ENCODE measurements at regions not wholly inside any gene's neighbourhood (a gene's known extent, or its start where the extent isn't known, plus 50 kb on each side); places are given as distances from the start of the nearest gene placed in this dataset.

GRCh38 chr10:61825001-61825400 is 76.5 kb upstream of the ARID5B start:
- intact Hi-C loops (cut with DNase I), result no loop called here
- H3K4me1 ChIP-seq, result no peaks in the 10 kb centered on the region
- no peak for TF ChIP-seq CTCF (IDR thresholded peaks at IDR 0.05)

GRCh38 chr10:61825628-61826027 is 75.9 kb upstream of the ARID5B start:
- Histone ChIP-seq H3K4me3 (no peak overlapping the region), H3K27ac (no peak overlapping the region), H3K27me3 (no peaks in the 10 kb centered on the region), H3K4me1 (no peaks in the 10 kb centered on the region), H3K9me3 (no peaks in the 10 kb centered on the region), H3K36me3 (no peaks in the 10 kb centered on the region)
- no peak for TF ChIP-seq CTCF (IDR thresholded peaks at IDR 0.05)
- intact Hi-C loops (cut with DNase I), result no loop called here
- DNase-seq (ENCODE audit: low spot score in 2 of 2), result no peak

More at GRCh38 chr10:61825001-61825400, 76.5 kb upstream of the ARID5B start:
- no peak for DNase-seq (ENCODE audit: low spot score in 2 of 2)
- H3K4me3 ChIP-seq, result no peak overlapping the region
- no peaks in the 10 kb centered on the region for H3K27me3 ChIP-seq
- no peaks in the 10 kb centered on the region for H3K9me3 ChIP-seq
- H3K36me3 ChIP-seq, result no peaks in the 10 kb centered on the region
- H3K27ac ChIP-seq, result no peak overlapping the region

GRCh38 chr10:61828034-61828433 is 73.5 kb upstream of the ARID5B start:
- Histone ChIP-seq H3K27ac (no peak overlapping the region), H3K36me3 (no peaks in the 10 kb centered on the region), H3K9me3 (no peaks in the 10 kb centered on the region), H3K4me1 (no peaks in the 10 kb centered on the region), H3K27me3 (no peaks in the 10 kb centered on the region), H3K4me3 (no peak overlapping the region)
- no peak for TF ChIP-seq CTCF (IDR thresholded peaks at IDR 0.05)
- no peak for DNase-seq (ENCODE audit: low spot score in 2 of 2)
- intact Hi-C loops (cut with DNase I), result no loop called here

GRCh38 chr10:61828788-61829187 is 72.7 kb upstream of the ARID5B start:
- intact Hi-C loops (cut with DNase I), result no loop called here
- no peak for TF ChIP-seq CTCF (IDR thresholded peaks at IDR 0.05)

GRCh38 chr10:61830072-61830845 is 71.2 kb upstream of the ARID5B start:
- Histone ChIP-seq H3K36me3 (no peaks in the 10 kb centered on the region), H3K4me3 (no peak overlapping the region), H3K27me3 (no peaks in the 10 kb centered on the region), H3K27ac (no peak overlapping the region), H3K9me3 (no peaks in the 10 kb centered on the region), H3K4me1 (peaks cover 0 to 3% of the 10 kb centered on the region in 2 donors)
- DNase-seq (ENCODE audit: low spot score in 2 of 2), result no peak
- intact Hi-C loops (cut with DNase I), result loop anchor here (5.0 to 10.0 kb wide), 4 partner anchors 78 to 1695 kb away; partner anchors contain the start of gene REEP3
- TF ChIP-seq CTCF (IDR thresholded peaks at IDR 0.05), result no peak

More at GRCh38 chr10:61828788-61829187, 72.7 kb upstream of the ARID5B start:
- Histone ChIP-seq H3K27me3 (no peaks in the 10 kb centered on the region), H3K27ac (no peak overlapping the region), H3K36me3 (no peaks in the 10 kb centered on the region), H3K9me3 (no peaks in the 10 kb centered on the region), H3K4me3 (no peak overlapping the region), H3K4me1 (no peaks in the 10 kb centered on the region)
- DNase-seq (ENCODE audit: low spot score in 2 of 2), result no peak

All from ascending aorta (tissue), 2 donors.